ENCODE measurements at regions not wholly inside any gene's neighbourhood (a gene's known extent, or its start where the extent isn't known, plus 50 kb on each side); places are given as distances from the start of the nearest gene placed in this dataset.
"Not testable (repeated sequence)": the region's sequence is repeated elsewhere in the genome, so short reads cannot be mapped to it uniquely, and the experiment has no call there.

- no peaks in the 10 kb centered on the region for H3K9me3 ChIP-seq (ENCODE audit: control insufficient read depth, low read length, poor library complexity, severe bottlenecking)
- no peaks in the 10 kb centered on the region for H3K36me3 Mint-ChIP-seq (ENCODE audit: low read depth)
- no peak overlapping the region for H3K27ac Mint-ChIP-seq
- no peaks in the 10 kb centered on the region for H3K4me1 Mint-ChIP-seq
- no peak overlapping the region for H3K4me3 Mint-ChIP-seq
- no peak for DNase-seq
- H3K27me3 Mint-ChIP-seq: no peaks in the 10 kb centered on the region
- no peak for ATAC-seq
Observed at GRCh38 chr4:159555873-159556272, 453.0 kb downstream of the RAPGEF2 start.

- no peak for DNase-seq
- no peak for ATAC-seq
- Mint-ChIP-seq H3K36me3 (ENCODE audit: low read depth) (no peaks in the 10 kb centered on the region), H3K4me1 (no peaks in the 10 kb centered on the region), H3K27me3 (no peaks in the 10 kb centered on the region), H3K4me3 (no peak overlapping the region), H3K27ac (no peak overlapping the region)
- no peaks in the 10 kb centered on the region for H3K9me3 ChIP-seq (ENCODE audit: control insufficient read depth, low read length, poor library complexity, severe bottlenecking)
Observed at GRCh38 chr4:159562366-159562765, 459.5 kb downstream of the RAPGEF2 start.

- Mint-ChIP-seq H3K27me3 (no peaks in the 10 kb centered on the region), H3K27ac (no peak overlapping the region), H3K4me3 (no peak overlapping the region), H3K36me3 (ENCODE audit: low read depth) (no peaks in the 10 kb centered on the region), H3K4me1 (no peaks in the 10 kb centered on the region)
- DNase-seq (no peak), ATAC-seq (no peak)
- H3K9me3 ChIP-seq (ENCODE audit: control insufficient read depth, low read length, poor library complexity, severe bottlenecking): no peaks in the 10 kb centered on the region
Observed at GRCh38 chr4:159563257-159563656, 460.4 kb downstream of the RAPGEF2 start.

- Mint-ChIP-seq H3K27ac (no peak overlapping the region), H3K4me1 (no peaks in the 10 kb centered on the region), H3K36me3 (ENCODE audit: low read depth) (no peaks in the 10 kb centered on the region), H3K27me3 (no peaks in the 10 kb centered on the region), H3K4me3 (no peak overlapping the region)
- DNase-seq: no peak
- H3K9me3 ChIP-seq (ENCODE audit: control insufficient read depth, low read length, poor library complexity, severe bottlenecking): no peaks in the 10 kb centered on the region
- ATAC-seq: no peak
Observed at GRCh38 chr4:159564615-159565014, 461.7 kb downstream of the RAPGEF2 start.

- DNase-seq (no peak), ATAC-seq (no peak)
- H3K27me3 Mint-ChIP-seq: no peaks in the 10 kb centered on the region
- no peaks in the 10 kb centered on the region for H3K4me1 Mint-ChIP-seq
- H3K9me3 ChIP-seq (ENCODE audit: control insufficient read depth, low read length, poor library complexity, severe bottlenecking): no peaks in the 10 kb centered on the region
- no peak overlapping the region for H3K4me3 Mint-ChIP-seq
- H3K27ac Mint-ChIP-seq: no peak overlapping the region
- H3K36me3 Mint-ChIP-seq (ENCODE audit: low read depth): no peaks in the 10 kb centered on the region
Observed at GRCh38 chr4:159566786-159567185, 463.9 kb downstream of the RAPGEF2 start.

- no peaks in the 10 kb centered on the region for H3K27me3 Mint-ChIP-seq
- H3K4me3 Mint-ChIP-seq: no peak overlapping the region
- no peaks in the 10 kb centered on the region for H3K9me3 ChIP-seq (ENCODE audit: control insufficient read depth, low read length, poor library complexity, severe bottlenecking)
- H3K36me3 Mint-ChIP-seq (ENCODE audit: low read depth): no peaks in the 10 kb centered on the region
- DNase-seq: no peak
- ATAC-seq: no peak
- H3K27ac Mint-ChIP-seq: no peak overlapping the region
- no peaks in the 10 kb centered on the region for H3K4me1 Mint-ChIP-seq
Observed at GRCh38 chr4:159577241-159577640, 474.4 kb downstream of the RAPGEF2 start.

GRCh38 chr4:159582685-159583084, 479.8 kb downstream of the RAPGEF2 start:
- Mint-ChIP-seq H3K27me3 (no peaks in the 10 kb centered on the region), H3K4me1 (no peaks in the 10 kb centered on the region), H3K4me3 (no peak overlapping the region), H3K27ac (no peak overlapping the region), H3K36me3 (ENCODE audit: low read depth) (no peaks in the 10 kb centered on the region)
- DNase-seq (no peak), ATAC-seq (no peak)
- no peaks in the 10 kb centered on the region for H3K9me3 ChIP-seq (ENCODE audit: control insufficient read depth, low read length, poor library complexity, severe bottlenecking)

GRCh38 chr4:159592898-159593556, 490.1 kb downstream of the RAPGEF2 start:
- Mint-ChIP-seq H3K4me3 (no peak overlapping the region), H3K4me1 (no peaks in the 10 kb centered on the region), H3K27ac (no peak overlapping the region), H3K27me3 (no peaks in the 10 kb centered on the region), H3K36me3 (ENCODE audit: low read depth) (no peaks in the 10 kb centered on the region)
- DNase-seq (no peak), ATAC-seq (no peak)
- H3K9me3 ChIP-seq (ENCODE audit: control insufficient read depth, low read length, poor library complexity, severe bottlenecking): no peaks in the 10 kb centered on the region

GRCh38 chr4:159593681-159594080, 490.8 kb downstream of the RAPGEF2 start:
- Mint-ChIP-seq H3K4me3 (no peak overlapping the region), H3K4me1 (no peaks in the 10 kb centered on the region), H3K36me3 (ENCODE audit: low read depth) (no peaks in the 10 kb centered on the region), H3K27me3 (no peaks in the 10 kb centered on the region), H3K27ac (no peak overlapping the region)
- ATAC-seq: no peak
- no peak for DNase-seq
- H3K9me3 ChIP-seq (ENCODE audit: control insufficient read depth, low read length, poor library complexity, severe bottlenecking): no peaks in the 10 kb centered on the region

GRCh38 chr4:159594576-159594975, 491.7 kb downstream of the RAPGEF2 start:
- H3K9me3 ChIP-seq (ENCODE audit: control insufficient read depth, low read length, poor library complexity, severe bottlenecking): no peaks in the 10 kb centered on the region

GRCh38 chr4:159595101-159595500, 492.2 kb downstream of the RAPGEF2 start:
- H3K9me3 ChIP-seq (ENCODE audit: control insufficient read depth, low read length, poor library complexity, severe bottlenecking); ATAC-seq; H3K4me3 Mint-ChIP-seq; H3K36me3 Mint-ChIP-seq (ENCODE audit: low read depth); DNase-seq; H3K4me1 Mint-ChIP-seq; H3K27me3 Mint-ChIP-seq; H3K27ac Mint-ChIP-seq: not testable (repeated sequence)

More at GRCh38 chr4:159594576-159594975, 491.7 kb downstream of the RAPGEF2 start:
- no peak overlapping the region for H3K27ac Mint-ChIP-seq
- no peak overlapping the region for H3K4me3 Mint-ChIP-seq
- H3K27me3 Mint-ChIP-seq: no peaks in the 10 kb centered on the region
- ATAC-seq (no peak), DNase-seq (no peak)
- no peaks in the 10 kb centered on the region for H3K36me3 Mint-ChIP-seq (ENCODE audit: low read depth)
- H3K4me1 Mint-ChIP-seq: no peaks in the 10 kb centered on the region

- DNase-seq: no peak
- no peaks in the 10 kb centered on the region for H3K9me3 ChIP-seq (ENCODE audit: control insufficient read depth, low read length, poor library complexity, severe bottlenecking)
- H3K4me1 Mint-ChIP-seq: no peaks in the 10 kb centered on the region
- H3K27ac Mint-ChIP-seq: no peak overlapping the region
- no peaks in the 10 kb centered on the region for H3K27me3 Mint-ChIP-seq
- no peak overlapping the region for H3K4me3 Mint-ChIP-seq
- ATAC-seq: no peak
- no peaks in the 10 kb centered on the region for H3K36me3 Mint-ChIP-seq (ENCODE audit: low read depth)
Observed at GRCh38 chr4:159598602-159599001, 495.7 kb downstream of the RAPGEF2 start.

GRCh38 chr4:159600061-159600460, 497.2 kb downstream of the RAPGEF2 start:
- H3K9me3 ChIP-seq (ENCODE audit: control insufficient read depth, low read length, poor library complexity, severe bottlenecking): no peaks in the 10 kb centered on the region
- no peaks in the 10 kb centered on the region for H3K4me1 Mint-ChIP-seq
- DNase-seq (no peak), ATAC-seq (no peak)
- no peak overlapping the region for H3K27ac Mint-ChIP-seq
- no peak overlapping the region for H3K4me3 Mint-ChIP-seq
- no peaks in the 10 kb centered on the region for H3K27me3 Mint-ChIP-seq
- no peaks in the 10 kb centered on the region for H3K36me3 Mint-ChIP-seq (ENCODE audit: low read depth)

- no peaks in the 10 kb centered on the region for H3K27me3 Mint-ChIP-seq
- DNase-seq: no peak
- no peaks in the 10 kb centered on the region for H3K36me3 Mint-ChIP-seq (ENCODE audit: low read depth)
- H3K27ac Mint-ChIP-seq: no peak overlapping the region
- H3K4me3 Mint-ChIP-seq: no peak overlapping the region
- no peaks in the 10 kb centered on the region for H3K4me1 Mint-ChIP-seq
- H3K9me3 ChIP-seq (ENCODE audit: control insufficient read depth, low read length, poor library complexity, severe bottlenecking): no peaks in the 10 kb centered on the region
- no peak for ATAC-seq
Observed at GRCh38 chr4:159604781-159605180, 501.9 kb downstream of the RAPGEF2 start.
